Tibial nerve (tissue), 4 donors: ENCODE measurements at regions not wholly inside any gene's neighbourhood (a gene's known extent, or its start where the extent isn't known, plus 50 kb on each side); places are given as distances from the start of the nearest gene placed in this dataset.

Experiments used
- DNase-seq, 2 donors: peaks; one replicate each; pipeline ENCODE4 v3.0.0-alpha.2; 2019; ENCODE audit warnings: low spot score in 2 of 2
- H3K27ac ChIP-seq, 4 donors: fragments of 200-600 bp; sonication (generic) in 3 of 4; one replicate each; pipeline ENCODE4 v1.5.1; 2017 to 2019; ENCODE audit warnings: mild to moderate bottlenecking in 1 of 4
- H3K27me3 ChIP-seq, 2 donors: fragments of 200-600 bp; sonication (generic) in 1 of 2; one replicate each; pipeline versions ENCODE4 v1.5.1 to v1.6.0; 2017 to 2019
- H3K36me3 ChIP-seq, 3 donors: fragments of 200-600 bp; sonication (generic); one replicate each; pipeline ENCODE4 v1.5.1; 2018 to 2019
- H3K4me1 ChIP-seq, 4 donors: fragments of 200-600 bp; sonication (generic) in 3 of 4; one replicate each; pipeline ENCODE4 v1.5.1; 2017 to 2019
- H3K4me3 ChIP-seq, 4 donors: fragments of 200-600 bp; sonication (generic) in 3 of 4; one replicate each; pipeline ENCODE4 v1.5.1; 2017 to 2019; ENCODE audit warnings: mild to moderate bottlenecking in 1 of 4, moderate library complexity in 1 of 4
- H3K9me3 ChIP-seq, 4 donors: fragments of 200-600 bp; sonication (generic) in 3 of 4; one replicate each; pipeline ENCODE4 v1.5.1; 2017 to 2019
- EP300 ChIP-seq, 2 donors: sonication (generic); formaldehyde crosslinking; IDR thresholded peaks; one replicate each; pipeline ENCODE4 v1.6.1; 2017; ENCODE audit warnings: antibody characterized with exemption in 2 of 2, mild to moderate bottlenecking in 1 of 2
- POLR2A ChIP-seq, 2 donors: fragments of 450-650 bp; IDR thresholded peaks; one replicate each; pipeline ENCODE4 v1.6.1; 2017; ENCODE audit warnings: antibody characterized with exemption in 2 of 2, mild to moderate bottlenecking in 2 of 2, moderate library complexity in 2 of 2
- WGBS, 2 donors: methylation state at CpG; one replicate each; pipeline ENCODE4 v1.1.5; 2018; 5-methylcytosine and 5-hydroxymethylcytosine counted together
- TF ChIP-seq, protein P1 (sequence below), 5 experiments: fragments of 200-600 bp in 3 of 5; fragments of 450-650 bp in 2 of 5; sonication (generic) in 3 of 5; IDR thresholded peaks; one replicate each; pipeline ENCODE4 v1.5.1; 2016 to 2019; ENCODE audit warnings: antibody characterized with exemption in 5 of 5, mild to moderate bottlenecking in 3 of 5, moderate library complexity in 2 of 5

- Histone ChIP-seq H3K27ac (no peak overlapping the region), H3K36me3 (no peaks in the 10 kb centered on the region), H3K4me1 (no peaks in the 10 kb centered on the region), H3K4me3 (no peak overlapping the region), H3K9me3 (no peaks in the 10 kb centered on the region), H3K27me3 (no peaks in the 10 kb centered on the region)
- WGBS, 2 donors: 62 to 63% methylated on average over 7 of the region's 7 CpGs
- TF ChIP-seq EP300 (IDR thresholded peaks at IDR 0.05): no peak
- no peak for DNase-seq
Observed at GRCh38 chr22:27045103-27045947, 387.9 kb downstream of the MIAT start.

DNA sequence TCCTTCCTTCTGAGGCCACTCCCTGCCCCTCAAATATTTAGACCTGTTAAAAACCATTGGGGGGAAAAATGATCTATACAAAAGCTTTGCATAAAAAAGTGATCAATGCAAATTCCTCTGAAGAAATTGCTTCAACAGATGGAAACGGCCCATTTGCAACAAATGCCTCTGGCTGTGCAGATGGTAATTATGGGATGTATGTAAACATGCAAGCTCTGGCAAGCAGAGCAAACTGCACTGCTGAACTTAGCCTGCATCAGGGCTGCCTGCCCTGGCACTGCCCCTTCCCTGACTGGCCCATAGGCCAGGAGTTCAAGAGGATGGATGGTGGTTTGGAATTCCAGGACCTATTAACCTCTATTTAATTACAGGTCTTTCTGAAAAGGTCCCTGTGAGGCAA is 388.7 kb downstream of the MIAT start:
- WGBS, 2 donors: 50 to 58% methylated on average over 1 of the region's 1 CpG
- Histone ChIP-seq H3K4me1 (no peaks in the 10 kb centered on the region), H3K27me3 (no peaks in the 10 kb centered on the region), H3K36me3 (no peaks in the 10 kb centered on the region), H3K9me3 (no peaks in the 10 kb centered on the region), H3K4me3 (no peak overlapping the region), H3K27ac (no peak overlapping the region)
- DNase-seq: no peak
- TF ChIP-seq EP300 (IDR thresholded peaks at IDR 0.05): no peak
- TF ChIP-seq, protein P1, sequence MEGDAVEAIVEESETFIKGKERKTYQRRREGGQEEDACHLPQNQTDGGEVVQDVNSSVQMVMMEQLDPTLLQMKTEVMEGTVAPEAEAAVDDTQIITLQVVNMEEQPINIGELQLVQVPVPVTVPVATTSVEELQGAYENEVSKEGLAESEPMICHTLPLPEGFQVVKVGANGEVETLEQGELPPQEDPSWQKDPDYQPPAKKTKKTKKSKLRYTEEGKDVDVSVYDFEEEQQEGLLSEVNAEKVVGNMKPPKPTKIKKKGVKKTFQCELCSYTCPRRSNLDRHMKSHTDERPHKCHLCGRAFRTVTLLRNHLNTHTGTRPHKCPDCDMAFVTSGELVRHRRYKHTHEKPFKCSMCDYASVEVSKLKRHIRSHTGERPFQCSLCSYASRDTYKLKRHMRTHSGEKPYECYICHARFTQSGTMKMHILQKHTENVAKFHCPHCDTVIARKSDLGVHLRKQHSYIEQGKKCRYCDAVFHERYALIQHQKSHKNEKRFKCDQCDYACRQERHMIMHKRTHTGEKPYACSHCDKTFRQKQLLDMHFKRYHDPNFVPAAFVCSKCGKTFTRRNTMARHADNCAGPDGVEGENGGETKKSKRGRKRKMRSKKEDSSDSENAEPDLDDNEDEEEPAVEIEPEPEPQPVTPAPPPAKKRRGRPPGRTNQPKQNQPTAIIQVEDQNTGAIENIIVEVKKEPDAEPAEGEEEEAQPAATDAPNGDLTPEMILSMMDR (IDR thresholded peaks at IDR 0.05): no peak
- TF ChIP-seq POLR2A (IDR thresholded peaks at IDR 0.05): no peak

- 89 to 98% methylated on average over 2 of the region's 2 CpGs for WGBS, 2 donors
- H3K27me3 ChIP-seq: no peaks in the 10 kb centered on the region
- H3K27ac ChIP-seq: no peak overlapping the region
- no peaks in the 10 kb centered on the region for H3K9me3 ChIP-seq
- H3K36me3 ChIP-seq: no peaks in the 10 kb centered on the region
- DNase-seq: no peak
- TF ChIP-seq, protein P1 (IDR thresholded peaks at IDR 0.05): no peak
- no peak for TF ChIP-seq POLR2A (IDR thresholded peaks at IDR 0.05)
- TF ChIP-seq EP300 (IDR thresholded peaks at IDR 0.05): no peak
- H3K4me1 ChIP-seq: no peaks in the 10 kb centered on the region
- no peak overlapping the region for H3K4me3 ChIP-seq
Observed at GRCh38 chr22:27046603-27047002, 389.2 kb downstream of the MIAT start.

DNA sequence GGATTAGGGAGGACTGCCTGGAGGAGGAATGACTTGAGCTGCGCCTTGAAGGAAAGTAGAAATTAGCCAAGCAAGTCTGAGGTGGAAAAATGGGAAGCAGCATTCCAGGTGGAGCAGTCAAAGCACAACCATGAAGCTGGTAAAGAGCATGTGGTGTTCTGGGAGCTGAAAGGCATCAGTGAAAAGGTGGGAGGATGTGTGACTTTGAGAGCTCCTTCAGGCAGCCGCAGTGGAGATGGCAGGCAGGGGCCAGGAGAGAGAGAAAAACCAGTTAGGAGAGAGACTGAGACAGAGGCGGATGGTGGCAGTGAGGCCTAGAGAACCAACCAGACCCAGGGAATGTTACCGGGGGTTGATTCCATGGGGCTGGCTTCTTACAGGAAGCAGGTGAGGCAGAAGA is 393.4 kb downstream of the MIAT start:
- Histone ChIP-seq H3K27me3 (no peaks in the 10 kb centered on the region), H3K36me3 (no peaks in the 10 kb centered on the region), H3K4me3 (no peak overlapping the region), H3K4me1 (no peaks in the 10 kb centered on the region), H3K9me3 (no peaks in the 10 kb centered on the region), H3K27ac (no peak overlapping the region)
- 66 to 70% methylated on average over 4 of the region's 4 CpGs for whole genome bisulfite sequencing, 2 donors
- no peak for DNase-seq
- TF ChIP-seq, protein P1 (IDR thresholded peaks at IDR 0.05): no peak
- TF ChIP-seq EP300 (IDR thresholded peaks at IDR 0.05) (no peak), POLR2A (IDR thresholded peaks at IDR 0.05) (no peak)

DNA sequence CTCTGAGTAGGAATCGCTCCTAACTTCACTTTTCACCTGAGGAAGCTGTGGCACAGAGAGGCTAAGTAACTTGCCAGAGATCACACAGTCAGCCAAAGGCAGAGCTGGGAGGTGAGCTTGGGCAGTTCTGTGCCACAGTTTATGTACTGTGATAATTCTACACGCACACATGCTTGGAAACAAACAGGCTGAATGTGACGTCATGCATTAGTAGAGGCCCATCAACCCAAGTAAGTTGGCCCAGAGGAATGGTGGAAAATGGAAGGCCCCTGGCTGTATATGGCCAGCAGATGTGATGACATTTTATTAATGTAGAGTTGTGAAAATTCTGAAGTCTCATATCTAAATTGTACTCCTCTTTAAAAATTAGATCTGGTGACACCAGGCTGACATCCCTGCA is 394.0 kb downstream of the MIAT start:
- Histone ChIP-seq H3K9me3 (no peaks in the 10 kb centered on the region), H3K27ac (no peak overlapping the region), H3K27me3 (no peaks in the 10 kb centered on the region), H3K4me1 (no peaks in the 10 kb centered on the region), H3K36me3 (no peaks in the 10 kb centered on the region), H3K4me3 (no peak overlapping the region)
- DNase-seq: no peak
- TF ChIP-seq, protein P1 (IDR thresholded peaks at IDR 0.05): no peak
- TF ChIP-seq EP300 (IDR thresholded peaks at IDR 0.05): no peak
- no peak for TF ChIP-seq POLR2A (IDR thresholded peaks at IDR 0.05)
- 26 to 27% methylated on average over 3 of the region's 3 CpGs for WGBS, 2 donors
